ELR (cell line): ENCODE measurements at regions not wholly inside any gene's neighbourhood (a gene's known extent, or its start where the extent isn't known, plus 50 kb on each side); places are given as distances from the start of the nearest gene placed in this dataset.
A peak's percentile ranks its signal among the peaks of the same experiment; 100 is the strongest.
"Not testable (repeated sequence)": the region's sequence is repeated elsewhere in the genome, so short reads cannot be mapped to it uniquely, and the experiment has no call there.

ENCODE experiments used
- DNase-seq: peaks from one replicate; pipeline ENCODE4 v3.0.0-alpha.2; 2015; ENCODE audit warnings: low read depth

DNA sequence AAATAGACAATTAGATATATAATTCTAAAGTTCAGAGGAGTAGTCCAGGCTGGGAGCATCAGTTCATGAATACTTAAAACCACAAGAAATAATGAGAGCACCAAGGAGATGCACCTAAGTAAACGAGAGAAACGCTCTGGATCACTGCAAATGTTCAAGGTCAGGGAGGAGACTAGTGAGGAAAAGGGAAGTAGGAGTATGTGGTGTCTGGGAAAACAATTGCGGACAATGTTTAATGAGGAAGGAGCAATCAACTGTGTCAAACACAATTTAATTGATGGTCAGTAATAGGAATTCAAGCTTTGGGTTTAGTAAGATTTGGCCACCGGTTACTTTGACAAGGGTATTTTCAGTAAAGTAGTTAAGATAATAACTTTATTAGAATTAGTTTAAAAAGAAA, 652.2 kb downstream of the DACH1 start:
- no peak for DNase-seq

DNA sequence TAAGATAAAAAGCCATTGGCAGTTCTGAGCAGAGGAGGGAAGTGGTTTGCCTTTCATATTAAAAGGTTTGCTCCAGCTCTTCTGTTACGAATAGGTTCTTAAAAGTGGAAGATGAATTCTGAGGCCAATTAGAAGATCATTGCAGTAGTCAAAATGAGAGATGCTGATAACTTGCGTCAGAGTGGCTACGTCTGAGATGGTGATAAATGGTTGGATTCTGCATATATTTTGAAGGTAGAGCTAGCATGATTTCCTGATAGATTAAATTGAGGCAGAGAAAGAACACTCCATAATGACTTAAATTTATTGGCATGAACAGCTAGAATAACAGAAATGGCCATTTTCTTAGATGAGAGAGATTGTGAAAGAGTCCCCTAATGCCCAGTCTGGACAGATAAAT, 652.6 kb downstream of the DACH1 start:
- no peak for DNase-seq

DNA sequence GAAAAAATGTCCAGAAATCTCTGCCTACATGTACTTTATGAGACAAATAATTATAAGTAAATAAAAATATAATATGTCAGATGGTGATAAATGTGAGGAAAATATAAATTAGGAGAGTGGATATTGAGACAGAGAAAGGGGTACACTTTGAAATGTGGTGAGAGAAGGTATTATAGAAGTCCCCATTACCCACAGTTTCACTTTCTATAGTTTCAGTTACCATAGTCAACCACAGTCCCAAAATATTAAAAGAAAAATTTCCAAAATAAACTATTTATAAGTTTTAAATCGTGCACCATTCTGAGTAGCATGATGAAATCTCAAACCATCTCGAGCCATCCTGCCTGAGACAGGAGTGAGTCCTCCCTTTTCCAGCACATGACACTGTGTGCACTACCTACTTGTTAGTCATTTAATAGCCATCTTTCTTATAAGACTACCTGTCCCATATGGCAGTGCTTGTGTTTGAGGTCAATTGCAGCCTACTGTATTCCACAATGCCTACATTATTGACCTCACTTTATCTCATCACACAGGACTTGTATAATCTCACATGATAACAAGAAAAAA, 653.7 kb downstream of the DACH1 start:
- peak; percentile 8 for DNase-seq

DNA sequence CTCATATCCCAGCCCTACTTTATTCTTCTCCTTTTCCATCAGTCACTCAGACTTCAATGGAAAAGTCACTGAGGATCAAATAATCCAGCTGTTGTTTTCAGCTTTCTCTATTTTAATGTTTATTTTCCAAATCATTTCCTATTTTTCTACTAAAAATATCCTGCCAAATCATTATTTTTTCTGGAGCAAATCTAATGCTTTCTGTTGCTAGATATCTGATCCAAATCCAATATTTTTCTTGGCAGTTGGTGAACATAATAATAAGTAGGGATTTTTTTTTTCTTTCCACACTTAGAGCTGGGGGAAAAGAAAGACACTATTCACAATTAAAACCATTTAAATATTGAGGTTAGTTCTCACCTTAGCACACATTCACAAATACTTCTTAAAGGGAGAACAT, 656.1 kb downstream of the DACH1 start:
- no peak for DNase-seq

DNA sequence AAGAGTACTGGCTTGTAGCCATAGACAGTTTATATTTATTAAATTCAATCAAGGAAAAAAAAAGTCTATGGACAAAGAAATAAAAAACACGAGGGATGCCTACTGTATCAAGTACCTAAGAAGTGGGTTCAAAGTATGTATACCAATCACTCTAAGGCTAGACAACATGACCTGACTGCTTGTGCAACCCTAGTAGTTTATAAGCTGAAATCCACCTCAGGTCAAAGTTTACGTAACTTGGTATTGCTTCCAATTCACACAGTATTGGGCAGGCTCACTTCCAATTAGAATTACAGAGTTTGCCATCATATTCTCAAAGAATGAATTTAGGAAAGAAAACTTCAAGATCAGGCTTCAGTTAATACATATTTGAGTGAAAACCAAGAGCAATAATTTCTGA, 657.8 kb downstream of the DACH1 start:
- DNase-seq: no peak

DNA sequence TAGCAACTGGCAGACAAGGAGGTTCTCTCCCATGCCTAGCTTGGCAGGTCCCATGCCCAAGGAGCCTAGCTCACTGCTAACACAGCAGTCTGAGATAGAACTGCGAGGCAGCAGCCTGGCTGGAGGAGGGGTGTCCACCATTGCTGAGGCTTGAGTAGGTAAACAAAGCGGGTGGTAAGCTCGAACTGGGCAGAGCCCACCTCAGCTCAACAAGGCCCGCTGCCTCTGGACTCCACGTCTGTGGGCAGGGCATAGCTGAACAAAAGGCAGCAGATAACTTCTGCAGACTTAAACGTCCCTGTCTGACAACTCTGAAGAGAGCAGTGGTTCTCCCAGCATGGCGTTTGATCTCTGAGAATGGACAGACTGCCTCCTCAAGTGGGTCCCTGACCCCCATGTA, 682.4 kb downstream of the DACH1 start:
- not testable (repeated sequence) for DNase-seq

DNA sequence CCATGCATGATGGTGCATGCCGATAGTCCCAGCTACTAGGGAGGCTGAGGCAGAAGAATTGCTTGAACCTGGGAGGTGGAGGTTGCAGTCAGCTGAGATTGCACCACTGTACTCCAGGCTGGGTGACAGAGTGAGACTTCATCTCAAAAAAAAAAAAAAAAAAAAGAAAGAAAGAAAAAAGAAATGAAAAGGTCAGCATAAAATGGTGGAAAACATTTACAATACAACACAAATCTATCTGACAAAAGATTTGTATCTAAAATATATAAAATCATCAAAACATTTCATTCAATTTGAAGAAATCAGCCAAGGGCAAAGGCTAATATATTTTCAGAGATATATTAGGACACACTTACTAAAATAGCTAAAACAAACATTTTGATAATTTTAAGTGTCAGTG, 683.7 kb downstream of the DACH1 start:
- not testable (repeated sequence) for DNase-seq

DNA sequence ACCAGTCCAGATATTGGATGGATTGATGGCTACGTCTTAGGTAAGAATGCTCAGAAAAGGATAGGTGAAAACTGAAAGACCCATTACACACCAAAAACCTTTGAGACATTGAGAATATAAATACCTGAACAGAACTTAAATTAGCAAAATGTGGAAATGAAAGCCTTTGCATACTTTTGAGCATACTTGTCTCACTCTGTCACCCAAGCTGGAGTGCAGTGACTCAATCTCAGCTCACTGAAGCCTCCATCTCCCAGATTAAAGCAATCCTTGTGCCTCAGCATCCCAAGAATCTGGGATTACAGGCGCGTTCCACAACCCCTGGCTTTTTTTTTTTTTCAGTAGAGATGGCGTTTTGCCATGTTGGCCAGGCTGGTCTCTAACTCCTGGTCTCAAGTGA, 695.3 kb downstream of the DACH1 start:
- peak; percentile 29 for DNase-seq

DNA sequence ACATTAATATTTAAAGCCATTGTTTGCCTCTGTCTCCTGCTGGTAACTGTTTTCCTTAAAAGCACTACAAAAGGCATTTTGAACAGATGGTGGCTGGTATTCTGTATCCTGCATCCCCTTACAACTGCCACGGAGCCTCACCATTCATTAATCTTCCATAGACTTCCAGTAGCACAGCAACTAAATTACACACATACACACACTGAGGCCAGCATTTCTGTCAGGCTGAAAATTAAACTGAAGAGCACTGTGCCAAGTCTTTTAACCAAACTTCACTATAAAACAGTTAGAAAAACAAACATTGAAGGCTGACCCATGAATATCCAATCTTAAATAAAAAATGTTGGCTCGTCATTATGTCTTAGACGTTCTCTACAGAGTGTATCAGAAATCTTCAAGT, 697.8 kb downstream of the DACH1 start:
- DNase-seq: no peak

DNA sequence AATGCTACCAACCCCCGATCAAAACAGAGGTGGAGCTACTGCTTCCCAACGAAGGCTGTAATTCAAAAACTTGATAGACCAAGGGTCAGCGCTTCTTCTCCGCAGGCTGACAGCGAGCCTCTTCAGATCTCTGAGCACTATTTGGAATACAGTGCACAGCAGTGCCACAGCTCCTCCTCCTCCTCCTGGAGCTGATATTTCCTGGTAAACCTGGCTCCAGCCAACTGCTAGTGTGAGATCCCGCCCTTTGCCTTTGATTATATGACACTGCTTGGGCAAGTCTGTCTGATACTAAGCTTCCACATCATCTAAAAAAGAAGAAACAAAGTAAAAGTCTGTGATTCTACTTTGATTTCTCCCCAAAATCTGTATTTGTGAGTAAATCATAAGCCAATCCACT, 710.5 kb downstream of the DACH1 start:
- DNase-seq: no peak

DNA sequence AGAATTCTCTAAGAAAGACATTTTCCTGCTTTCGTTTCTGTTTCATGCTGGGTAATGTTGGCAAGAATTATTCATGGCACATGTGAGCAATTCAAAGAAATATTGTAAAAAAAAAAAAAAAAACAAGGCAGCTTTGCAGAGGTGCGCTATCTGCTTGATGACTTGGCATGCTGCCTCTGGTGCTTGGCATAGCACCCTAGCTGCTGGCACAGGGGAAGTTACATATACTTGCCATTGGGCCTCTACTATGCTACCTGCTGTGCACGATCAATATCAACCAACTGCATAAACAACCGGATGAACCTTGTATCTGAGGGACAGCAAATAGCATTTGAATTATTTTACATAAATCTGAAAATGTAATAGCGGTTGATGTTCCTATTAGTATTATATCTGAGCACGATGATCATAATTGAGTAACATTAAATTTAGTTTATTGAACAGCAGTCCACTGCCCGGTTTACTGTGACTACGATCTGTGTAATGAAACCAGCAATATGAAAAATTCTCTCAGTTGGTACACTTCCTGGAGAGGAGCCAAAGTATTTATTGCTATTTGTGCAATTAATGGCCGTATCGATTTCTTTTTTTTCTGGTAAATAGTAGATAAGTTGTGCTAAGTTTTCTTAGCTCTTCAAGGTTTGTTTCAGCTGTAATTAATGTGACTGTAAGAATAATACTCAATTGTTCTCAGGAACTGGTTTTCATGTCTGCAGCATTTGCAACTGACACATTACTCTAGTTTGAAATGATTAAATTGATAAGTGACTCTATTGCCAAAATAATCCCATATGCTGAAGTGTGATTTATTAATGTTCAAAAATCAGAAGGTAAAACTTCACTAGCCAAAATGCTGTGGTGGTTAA, 717.3 kb downstream of the DACH1 start:
- DNase-seq: no peak

DNA sequence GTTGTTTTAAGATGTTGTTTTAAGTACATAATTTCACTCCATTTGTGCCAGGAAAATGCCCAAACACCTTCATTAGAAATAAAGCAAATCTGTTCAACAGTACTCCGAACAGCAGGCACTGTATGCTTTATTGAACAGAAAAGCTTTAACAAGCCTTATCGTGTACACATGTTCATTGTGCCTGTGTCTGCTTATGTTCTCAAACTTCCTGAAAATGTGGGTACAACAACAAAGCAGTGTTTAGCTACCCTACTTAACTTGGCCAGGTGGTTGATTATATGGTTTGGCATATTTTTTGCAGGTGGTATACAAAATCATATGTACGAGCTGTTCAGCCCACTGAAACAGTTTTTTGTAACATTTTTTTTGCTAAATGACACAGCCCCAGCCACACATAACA, 718.0 kb downstream of the DACH1 start:
- no peak for DNase-seq

DNA sequence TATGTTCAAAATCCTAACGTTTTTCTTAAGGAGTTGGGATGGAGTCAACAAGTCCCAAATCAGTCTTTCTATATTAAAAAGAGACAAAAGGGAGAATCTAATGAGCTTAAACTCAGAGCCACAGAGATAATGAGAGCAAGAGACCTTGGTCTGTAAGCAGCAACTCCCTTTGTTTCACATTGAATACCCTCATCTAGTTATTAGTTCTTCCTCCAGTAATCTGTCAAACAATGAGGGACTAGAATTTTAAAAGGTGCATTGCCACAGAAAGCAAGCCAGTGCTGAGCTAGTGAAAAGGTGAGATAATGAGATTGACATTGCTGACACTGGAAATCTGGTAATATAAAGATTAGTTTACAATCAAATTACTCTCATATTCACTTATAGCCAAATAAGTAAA, 718.6 kb downstream of the DACH1 start:
- no peak for DNase-seq

DNA sequence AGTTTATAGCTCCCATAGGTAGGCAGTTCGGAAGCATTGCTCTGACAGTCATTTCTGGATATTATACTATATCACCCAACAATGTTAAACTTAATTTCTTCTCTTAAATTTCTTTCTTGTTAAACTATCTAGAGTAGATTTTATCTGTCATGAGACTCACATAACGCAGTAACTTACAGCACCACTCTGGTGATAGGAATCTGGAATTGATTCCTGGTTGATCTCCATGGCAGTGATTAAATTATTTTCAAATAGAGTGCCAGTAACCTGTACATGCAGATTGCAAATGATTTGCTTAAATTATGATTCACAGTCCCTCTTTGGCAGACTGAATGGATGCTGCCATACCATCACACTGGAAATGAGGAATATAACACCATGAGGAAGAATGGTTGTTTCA, 722.1 kb downstream of the DACH1 start:
- DNase-seq: no peak

DNA sequence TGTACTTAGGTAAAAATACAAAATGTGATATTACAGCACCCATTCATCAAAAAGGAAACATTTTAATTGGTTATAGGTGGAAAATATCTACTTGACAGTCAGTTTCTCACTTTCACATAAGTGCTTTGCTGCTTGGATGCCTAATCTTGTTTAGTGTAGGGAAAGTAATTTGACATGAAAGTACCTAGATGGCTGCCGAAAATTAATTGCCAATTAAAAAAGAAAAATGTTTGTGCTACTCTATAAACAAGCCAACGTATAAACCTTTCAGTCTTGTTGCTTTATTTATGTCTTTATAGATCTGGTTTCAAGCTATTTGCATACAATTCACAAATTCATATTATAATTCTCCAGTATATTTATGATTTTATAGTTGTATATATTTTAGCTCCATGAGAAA, 729.9 kb downstream of the DACH1 start:
- no peak for DNase-seq

DNA sequence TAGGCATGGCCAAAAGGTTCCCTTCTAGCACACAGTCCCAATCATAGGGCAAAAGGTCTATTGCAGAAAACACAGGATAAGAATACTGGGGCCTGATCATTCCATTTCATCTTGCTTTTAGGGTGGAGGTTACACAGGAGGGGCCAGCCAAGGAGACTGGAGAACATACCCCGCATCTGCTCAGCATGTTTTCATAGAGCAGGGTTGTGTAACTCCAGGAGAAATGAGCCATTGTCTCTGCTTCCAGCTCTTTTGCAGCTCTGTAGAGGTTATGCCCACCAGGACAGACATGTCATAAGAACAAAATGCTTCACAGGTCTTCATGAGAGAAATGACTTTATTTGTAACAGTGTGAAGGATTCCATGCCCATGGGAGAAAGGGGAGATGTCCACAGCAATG, 742.8 kb downstream of the DACH1 start:
- DNase-seq: no peak

DNA sequence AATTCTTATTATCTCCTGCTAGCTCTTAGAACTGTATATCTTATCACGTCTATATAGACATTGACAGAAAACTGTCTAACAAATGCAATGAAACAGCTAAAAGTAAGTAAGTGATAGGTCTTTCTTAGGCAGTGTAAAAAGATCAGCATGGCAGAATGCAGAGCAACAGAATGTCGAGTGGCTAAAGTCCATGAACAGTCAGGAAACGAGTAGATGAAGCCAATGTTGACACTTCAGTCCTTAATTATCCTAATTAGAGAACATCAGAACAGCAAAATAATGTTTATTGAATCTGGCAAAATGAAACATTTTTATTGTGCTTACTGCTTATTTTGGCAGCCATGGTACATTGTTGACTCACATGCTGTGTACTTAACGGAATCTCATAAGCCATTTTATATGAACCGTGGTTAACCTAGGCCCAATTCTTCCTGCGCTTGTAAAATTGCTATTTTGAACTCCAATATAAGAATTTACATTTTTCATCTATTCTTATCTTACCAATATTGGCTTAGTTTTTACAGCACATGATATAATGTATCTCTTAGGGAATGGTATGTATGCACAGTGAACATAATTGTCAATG, 748.1 kb downstream of the DACH1 start:
- no peak for DNase-seq

DNA sequence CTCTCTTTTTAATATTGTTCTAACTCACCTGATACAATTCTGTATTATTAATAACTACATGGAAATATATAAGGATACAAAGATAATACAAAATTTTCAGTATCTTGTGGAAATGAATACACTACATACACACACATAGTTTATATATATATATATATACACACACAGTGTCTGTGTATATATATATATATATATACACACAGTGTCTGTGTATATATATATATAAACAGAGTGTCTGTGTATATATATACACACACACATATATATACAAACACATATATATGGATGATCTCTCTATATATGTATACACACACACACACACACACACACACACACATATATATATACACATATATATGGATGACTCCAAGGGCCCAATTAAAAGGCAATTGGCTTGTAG, 749.1 kb downstream of the DACH1 start:
- no peak for DNase-seq

DNA sequence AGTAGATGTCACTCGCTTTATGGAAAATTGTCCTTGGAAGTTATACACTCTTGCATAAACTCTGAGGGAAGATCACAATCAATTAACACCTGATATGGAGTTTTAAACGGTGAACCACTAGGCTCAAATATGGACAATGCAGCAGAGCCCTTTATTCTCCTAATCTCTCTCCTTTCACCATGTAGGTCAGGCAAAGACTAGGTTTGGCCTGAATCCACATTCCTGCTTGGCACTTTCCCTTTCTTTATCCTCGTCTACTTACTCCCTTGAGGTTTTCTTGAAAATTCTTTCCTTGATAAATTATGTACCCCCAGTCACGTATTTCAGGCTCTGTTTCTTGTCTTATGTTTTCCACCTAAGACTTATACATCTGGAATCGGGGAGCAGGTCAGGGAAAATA, 751.7 kb downstream of the DACH1 start:
- DNase-seq: no peak

DNA sequence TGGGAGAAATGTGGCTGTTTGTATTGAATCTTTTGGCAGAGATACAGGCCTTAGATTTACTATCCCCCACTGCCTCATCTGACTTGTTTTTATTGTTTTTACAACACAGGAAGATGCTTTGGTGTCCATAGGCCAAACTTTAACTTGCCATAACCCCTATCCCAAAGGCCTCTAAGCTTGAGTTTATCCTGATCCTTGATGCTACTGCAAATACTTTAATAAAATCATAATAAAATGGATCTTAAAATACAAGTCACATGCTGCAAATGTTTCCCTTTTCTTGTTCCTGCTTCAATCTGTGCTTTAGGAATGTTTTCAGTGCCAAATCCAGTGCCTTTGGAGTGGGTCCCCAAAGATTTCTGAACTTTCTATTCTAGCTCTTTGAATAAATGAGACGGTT, 770.6 kb downstream of the DACH1 start:
- DNase-seq: no peak

DNA sequence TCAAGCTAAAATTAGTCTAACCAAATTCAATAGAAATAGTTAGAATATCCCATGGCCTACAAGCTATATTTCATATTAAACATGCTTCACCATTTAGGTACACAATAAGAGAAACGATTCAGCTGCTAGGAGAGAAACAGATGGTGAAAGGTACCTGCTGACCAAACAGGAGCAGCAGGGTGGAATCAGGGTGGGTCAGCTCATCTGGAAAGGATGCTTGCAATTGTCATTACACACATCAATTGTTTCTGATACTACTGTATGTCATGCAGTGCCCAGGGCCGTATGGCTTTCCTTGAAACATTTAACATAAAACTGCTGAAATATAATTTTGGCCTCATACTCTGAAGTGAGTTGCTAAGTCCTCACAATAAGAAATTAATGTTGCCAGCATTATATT, 776.0 kb downstream of the DACH1 start:
- no peak for DNase-seq

DNA sequence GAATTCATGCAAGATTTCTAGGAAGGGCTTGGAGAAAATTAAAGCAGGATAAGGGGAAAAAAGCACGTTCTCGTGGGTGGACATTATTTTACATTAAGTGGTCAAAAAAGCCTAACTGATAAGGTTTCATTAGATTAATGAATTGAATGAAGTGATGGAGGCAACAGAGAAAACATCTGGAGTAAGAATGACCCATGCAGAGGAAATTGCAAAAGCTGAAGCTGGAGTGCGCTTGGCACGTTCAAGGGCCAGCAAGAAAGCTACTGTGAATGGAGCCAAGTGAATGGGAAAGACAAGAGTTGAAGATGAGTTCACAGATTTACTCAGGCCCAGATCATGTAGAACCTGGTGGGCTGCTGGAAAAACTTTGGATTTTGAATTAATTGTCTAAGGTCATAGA, 777.9 kb downstream of the DACH1 start:
- no peak for DNase-seq

DNA sequence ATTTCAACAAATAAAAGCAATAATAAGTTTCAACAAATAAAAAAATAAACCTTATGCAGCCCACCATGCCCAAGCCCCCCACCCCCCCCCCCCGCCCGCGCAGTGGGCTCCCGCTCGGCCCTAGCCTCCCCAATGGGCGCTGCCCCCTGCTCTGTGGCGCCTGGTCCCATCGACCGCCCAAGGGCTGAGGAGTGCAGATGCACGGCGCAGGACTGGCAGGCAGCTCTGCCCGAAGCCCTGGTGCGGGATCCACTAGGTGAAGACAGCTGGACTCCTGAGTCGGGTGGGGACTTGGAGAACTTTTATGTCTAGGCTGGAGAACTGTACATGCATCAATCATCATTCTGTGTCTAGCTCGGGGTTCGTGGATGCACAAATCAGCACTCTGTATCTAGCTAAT, 779.6 kb downstream of the DACH1 start:
- no peak for DNase-seq

DNA sequence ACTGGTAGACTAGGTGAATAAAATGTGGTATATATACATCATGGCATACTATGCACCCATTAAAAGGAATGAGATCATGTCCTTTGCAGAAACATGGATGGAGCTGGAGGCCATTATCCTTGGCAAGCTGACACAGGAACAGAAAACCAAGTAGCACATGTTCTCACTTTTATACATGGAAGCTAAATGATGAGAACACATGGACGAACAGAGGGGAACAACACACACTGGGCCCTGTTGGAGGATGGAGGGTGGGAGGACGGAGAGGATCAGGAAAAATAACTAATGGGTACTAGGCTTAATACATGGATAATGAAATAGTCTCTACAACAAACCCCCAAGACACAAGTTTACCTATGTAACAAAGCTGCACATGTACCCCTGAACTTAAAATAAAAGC, 780.0 kb downstream of the DACH1 start:
- DNase-seq: no peak
